Esophagus squamous epithelium (tissue), 5 donors: ENCODE measurements at regions not wholly inside any gene's neighbourhood (a gene's known extent, or its start where the extent isn't known, plus 50 kb on each side); places are given as distances from the start of the nearest gene placed in this dataset.

Source experiments
- DNase-seq: peaks from one replicate; lab custom pipeline; 2025; lab: John Stamatoyannopoulos, UW
- H3K27ac ChIP-seq, 4 donors: fragments of 200-600 bp; sonication (generic); one replicate each; pipeline ENCODE4 v1.5.1; 2016 to 2019; ENCODE audit warnings: mild to moderate bottlenecking in 1 of 4
- H3K27me3 ChIP-seq, 4 donors: fragments of 200-600 bp; sonication (generic); 1 replicate in 3 of 4; 2 replicates in 1 of 4; pipeline versions ENCODE4 v1.5.1 to v1.6.0; 2017 to 2021; ENCODE audit warnings: antibody characterized with exemption in 1 of 4
- H3K36me3 ChIP-seq, 3 donors: fragments of 200-600 bp; sonication (generic); one replicate each; pipeline ENCODE4 v1.5.1; 2016 to 2019
- H3K4me1 ChIP-seq, 3 donors: fragments of 200-600 bp; sonication (generic); one replicate each; pipeline ENCODE4 v1.5.1; 2017 to 2019
- H3K4me3 ChIP-seq, 4 donors: fragments of 200-600 bp; sonication (generic); 1 replicate in 3 of 4; 2 replicates in 1 of 4; pipeline ENCODE4 v1.5.1; 2016 to 2019; ENCODE audit warnings: mild to moderate bottlenecking in 2 of 4, moderate library complexity in 1 of 4
- H3K9me3 ChIP-seq, 3 donors: fragments of 200-600 bp; sonication (generic); one replicate each; pipeline ENCODE4 v1.5.1; 2016 to 2019
- POLR2A ChIP-seq, 4 donors: fragments of 450-650 bp; IDR thresholded peaks; one replicate each; pipeline ENCODE4 v1.6.1; 2017; ENCODE audit warnings: antibody characterized with exemption in 4 of 4, mild to moderate bottlenecking in 4 of 4, moderate library complexity in 3 of 4
- WGBS, 2 donors: methylation state at CpG; one replicate each; pipeline ENCODE4 v1.1.5; 2018; 5-methylcytosine and 5-hydroxymethylcytosine counted together
- intact Hi-C: fragments of 100-400 bp; cut with DNase I; formaldehyde crosslinking; loops from one replicate; pipeline ENCODE4 v1.15.0; 2022
- TF ChIP-seq, protein P1 (sequence below), 6 experiments: fragments of 450-650 bp in 4 of 6; fragments of 200-600 bp in 2 of 6; sonication (generic) in 2 of 6; IDR thresholded peaks; one replicate each; pipeline ENCODE4 v1.5.1; 2016 to 2019; ENCODE audit warnings: antibody characterized with exemption in 6 of 6, mild to moderate bottlenecking in 4 of 6, moderate library complexity in 4 of 6
- donor health status: DM: yes; HTN: yes; CAD: no.

DNA sequence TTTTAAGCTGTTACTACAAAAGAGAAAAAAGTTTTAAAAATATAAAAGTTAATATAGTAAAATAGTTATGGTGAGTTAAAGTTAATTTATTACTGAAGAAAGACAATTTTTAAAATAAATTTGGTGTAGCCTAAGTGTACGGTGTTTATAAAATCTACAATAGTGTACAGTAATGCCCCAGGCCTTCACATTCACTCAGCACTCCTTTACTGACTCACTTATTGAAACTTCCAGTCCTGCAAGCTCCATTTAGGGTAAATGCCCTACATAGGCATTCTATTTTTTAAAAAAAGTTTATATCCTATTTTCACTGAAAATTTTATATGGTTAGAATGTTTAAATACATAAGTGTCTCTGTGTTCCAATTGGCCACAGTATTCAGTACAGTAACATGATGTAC, 769.5 kb upstream of the NOVA1 start:
- Histone ChIP-seq H3K27me3 (no peaks in the 10 kb centered on the region), H3K36me3 (no peaks in the 10 kb centered on the region), H3K27ac (no peak overlapping the region), H3K9me3 (no peaks in the 10 kb centered on the region), H3K4me3 (no peak overlapping the region), H3K4me1 (no peaks in the 10 kb centered on the region)
- WGBS, 2 donors: 82 to 86% methylated on average over 1 of the region's 1 CpG
- TF ChIP-seq, protein P1, sequence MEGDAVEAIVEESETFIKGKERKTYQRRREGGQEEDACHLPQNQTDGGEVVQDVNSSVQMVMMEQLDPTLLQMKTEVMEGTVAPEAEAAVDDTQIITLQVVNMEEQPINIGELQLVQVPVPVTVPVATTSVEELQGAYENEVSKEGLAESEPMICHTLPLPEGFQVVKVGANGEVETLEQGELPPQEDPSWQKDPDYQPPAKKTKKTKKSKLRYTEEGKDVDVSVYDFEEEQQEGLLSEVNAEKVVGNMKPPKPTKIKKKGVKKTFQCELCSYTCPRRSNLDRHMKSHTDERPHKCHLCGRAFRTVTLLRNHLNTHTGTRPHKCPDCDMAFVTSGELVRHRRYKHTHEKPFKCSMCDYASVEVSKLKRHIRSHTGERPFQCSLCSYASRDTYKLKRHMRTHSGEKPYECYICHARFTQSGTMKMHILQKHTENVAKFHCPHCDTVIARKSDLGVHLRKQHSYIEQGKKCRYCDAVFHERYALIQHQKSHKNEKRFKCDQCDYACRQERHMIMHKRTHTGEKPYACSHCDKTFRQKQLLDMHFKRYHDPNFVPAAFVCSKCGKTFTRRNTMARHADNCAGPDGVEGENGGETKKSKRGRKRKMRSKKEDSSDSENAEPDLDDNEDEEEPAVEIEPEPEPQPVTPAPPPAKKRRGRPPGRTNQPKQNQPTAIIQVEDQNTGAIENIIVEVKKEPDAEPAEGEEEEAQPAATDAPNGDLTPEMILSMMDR (IDR thresholded peaks at IDR 0.05): no peak
- no peak for TF ChIP-seq POLR2A (IDR thresholded peaks at IDR 0.05)
- intact Hi-C loops: no loop called here
- no peak for DNase-seq

GRCh38 chr14:27370074-27370473, 772.2 kb upstream of the NOVA1 start:
- DNase-seq: no peak
- Histone ChIP-seq H3K27ac (no peak overlapping the region), H3K9me3 (no peaks in the 10 kb centered on the region), H3K27me3 (no peaks in the 10 kb centered on the region), H3K4me3 (no peak overlapping the region), H3K36me3 (no peaks in the 10 kb centered on the region), H3K4me1 (no peaks in the 10 kb centered on the region)
- 79 to 91% methylated on average over 1 of the region's 1 CpG for WGBS, 2 donors
- intact Hi-C loops: no loop called here
- no peak for TF ChIP-seq POLR2A (IDR thresholded peaks at IDR 0.05)
- TF ChIP-seq, protein P1 (IDR thresholded peaks at IDR 0.05): no peak

- no peak for TF ChIP-seq POLR2A (IDR thresholded peaks at IDR 0.05)
- TF ChIP-seq, protein P1 (IDR thresholded peaks at IDR 0.05): no peak
- Histone ChIP-seq H3K9me3 (no peaks in the 10 kb centered on the region), H3K4me1 (no peaks in the 10 kb centered on the region), H3K27me3 (no peaks in the 10 kb centered on the region), H3K27ac (no peak overlapping the region), H3K36me3 (no peaks in the 10 kb centered on the region), H3K4me3 (no peak overlapping the region)
- intact Hi-C loops: no loop called here
- DNase-seq: no peak
These were observed 772.9 kb upstream of the NOVA1 start for GRCh38 chr14:27370775-27371174.

DNA sequence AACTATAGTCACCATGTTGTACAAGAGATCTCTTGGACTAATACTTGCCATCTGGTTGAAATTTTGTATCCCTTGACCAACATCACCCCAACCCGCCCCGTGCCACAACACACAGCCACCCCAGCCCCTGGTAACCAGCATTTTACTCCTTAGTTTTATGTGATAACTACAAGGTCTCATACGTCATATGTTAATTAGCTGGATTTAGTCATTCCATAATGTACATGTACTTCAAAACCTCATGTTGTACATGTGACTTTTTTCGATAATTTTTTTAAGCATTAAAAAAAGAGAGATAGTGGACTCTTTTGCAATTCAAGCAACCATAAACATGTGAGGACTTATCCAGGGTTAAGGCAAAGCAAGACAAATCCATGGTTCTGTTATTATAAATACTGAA, 773.4 kb upstream of the NOVA1 start:
- WGBS, 2 donors: 70 to 83% methylated on average over 4 of the region's 4 CpGs
- Histone ChIP-seq H3K27ac (no peak overlapping the region), H3K27me3 (no peaks in the 10 kb centered on the region), H3K4me3 (no peak overlapping the region), H3K9me3 (no peaks in the 10 kb centered on the region), H3K36me3 (no peaks in the 10 kb centered on the region), H3K4me1 (no peaks in the 10 kb centered on the region)
- no peak for DNase-seq
- intact Hi-C loops: no loop called here
- TF ChIP-seq, protein P1 (IDR thresholded peaks at IDR 0.05): no peak
- no peak for TF ChIP-seq POLR2A (IDR thresholded peaks at IDR 0.05)

DNA sequence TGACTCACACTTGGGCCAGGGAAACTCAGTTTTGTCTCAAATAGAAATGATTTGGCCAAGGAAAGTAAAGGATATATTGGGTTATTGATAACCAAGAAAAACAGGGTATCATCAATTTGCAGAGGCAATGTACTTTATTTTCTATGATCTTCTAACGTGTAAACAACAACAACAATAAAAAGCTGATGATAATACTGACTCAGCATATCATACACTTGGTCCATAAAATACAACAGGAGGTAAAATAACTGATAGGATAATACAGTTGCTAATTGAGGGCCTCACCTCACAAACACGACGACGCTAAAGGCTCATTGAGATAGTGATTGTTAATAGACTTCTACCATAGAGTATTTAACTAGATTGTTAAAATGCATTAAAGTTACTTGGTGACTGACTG, 774.0 kb upstream of the NOVA1 start:
- DNase-seq: no peak
- TF ChIP-seq, protein P1 (IDR thresholded peaks at IDR 0.05): no peak
- no peak for TF ChIP-seq POLR2A (IDR thresholded peaks at IDR 0.05)
- WGBS, 2 donors: 58 to 73% methylated on average over 4 of the region's 4 CpGs
- H3K27ac ChIP-seq: no peak overlapping the region
- no peaks in the 10 kb centered on the region for H3K4me1 ChIP-seq
- H3K4me3 ChIP-seq: no peak overlapping the region
- H3K9me3 ChIP-seq: no peaks in the 10 kb centered on the region
- no peaks in the 10 kb centered on the region for H3K27me3 ChIP-seq
- intact Hi-C loops: no loop called here
- no peaks in the 10 kb centered on the region for H3K36me3 ChIP-seq
